T-cell (primary cell): ENCODE measurements at regions not wholly inside any gene's neighbourhood (a gene's known extent, or its start where the extent isn't known, plus 50 kb on each side); places are given as distances from the start of the nearest gene placed in this dataset.

Source experiments
- ATAC-seq, 4 experiments: fragments of 200-7000 bp in 3 of 4; fragments of 150-1000 bp in 1 of 4; cut with Tn5 transposase; replicated peaks in 1 of 4; 1 replicate in 3 of 4; 2 replicates in 1 of 4; pipeline ENCODE4 v1.10.0; 2021; ENCODE audit warnings: moderate library complexity in 3 of 4, mild to moderate bottlenecking in 2 of 4, moderate number of reproducible peaks in 1 of 4
- CTCF ChIA-PET, 2 donors: fragments of 300-600 bp; sonication (Branson Sonifier 250); formaldehyde crosslinking; loops; one replicate each; lab custom pipeline; 2022; ENCODE audit warnings: antibody characterized with exemption in 2 of 2; lab: Charles Lee
- POLR2A ChIA-PET, 2 donors: fragments of 300-600 bp; sonication (Branson Sonifier 250); formaldehyde crosslinking; loops; one replicate each; lab custom pipeline; 2022; ENCODE audit warnings: antibody characterized with exemption in 2 of 2; lab: Charles Lee
- DNase-seq, 35 experiments: peaks; one replicate each; pipeline versions ENCODE4 v3.0.0 to v3.0.0-alpha.2; 2013 to 2023
- H3K27ac ChIP-seq: one replicate; pipeline ENCODE4 v1.5.1; 2013; ENCODE audit warnings: low read length
- H3K27me3 ChIP-seq, 2 experiments: replicated peaks in 1 of 2; 1 replicate in 1 of 2; 2 replicates in 1 of 2; pipeline versions ENCODE4 v1.6.1 to v1.7.0; 2013; ENCODE audit warnings: low read length in 1 of 2, mixed read lengths in 1 of 2; ENCODE audit not compliant: control insufficient read depth in 2 of 2, insufficient read depth in 2 of 2; ENCODE audit errors: extremely low read depth in 1 of 2
- H3K36me3 ChIP-seq, 2 donors: 1 replicate in 1 of 2; 2 replicates in 1 of 2; pipeline versions ENCODE4 v1.6.1 to v1.7.0; 2013; ENCODE audit warnings: low read length in 1 of 2; ENCODE audit not compliant: control insufficient read depth in 2 of 2, insufficient read depth in 1 of 2; ENCODE audit errors: extremely low read depth in 1 of 2
- H3K4me1 ChIP-seq, 2 experiments: 1 replicate in 1 of 2; 2 replicates in 1 of 2; pipeline versions ENCODE4 v1.6.1 to v1.7.0; 2013; ENCODE audit warnings: low read length in 2 of 2, mixed read lengths in 1 of 2; ENCODE audit not compliant: insufficient read depth in 2 of 2, control insufficient read depth in 1 of 2; ENCODE audit errors: extremely low read depth in 1 of 2
- H3K4me3 ChIP-seq, 2 donors: 1 replicate in 1 of 2; 2 replicates in 1 of 2; pipeline versions ENCODE4 v1.5.1 to v1.7.0; 2013; ENCODE audit warnings: mild to moderate bottlenecking in 2 of 2, low read length in 1 of 2, moderate library complexity in 1 of 2; ENCODE audit not compliant: control insufficient read depth in 1 of 2; ENCODE audit errors: extremely low read depth in 1 of 2
- H3K9me3 ChIP-seq: 2 replicates; pipeline ENCODE4 v1.7.0; 2013
- H3K27ac Mint-ChIP-seq, 2 donors: one replicate each; pipeline ENCODE4 v1.8.0; 2020 to 2021; ENCODE audit warnings: mild to moderate bottlenecking in 2 of 2, mixed read lengths in 2 of 2
- H3K27me3 Mint-ChIP-seq, 2 donors: one replicate each; pipeline ENCODE4 v1.8.0; 2021 to 2022; ENCODE audit warnings: mixed read lengths in 2 of 2
- H3K36me3 Mint-ChIP-seq: one replicate; pipeline ENCODE4 v1.8.0; 2021; ENCODE audit warnings: mixed read lengths
- H3K4me1 Mint-ChIP-seq, 3 donors: one replicate each; pipeline ENCODE4 v1.8.0; 2020 to 2022; ENCODE audit warnings: mixed read lengths in 3 of 3, mild to moderate bottlenecking in 1 of 3
- H3K4me3 Mint-ChIP-seq, 3 donors: one replicate each; pipeline ENCODE4 v1.8.0; 2020 to 2022; ENCODE audit warnings: mild to moderate bottlenecking in 3 of 3, mixed read lengths in 3 of 3, moderate library complexity in 3 of 3
- H3K9me3 Mint-ChIP-seq, 3 donors: one replicate each; pipeline ENCODE4 v1.8.0; 2020 to 2022; ENCODE audit warnings: mixed read lengths in 3 of 3
- WGBS: methylation state at CpG from one replicate; pipeline ENCODE4 v1.1.5; 2013; ENCODE audit warnings: missing lambda C conversion rate; ENCODE audit not compliant: insufficient coverage; 5-methylcytosine and 5-hydroxymethylcytosine counted together

DNA sequence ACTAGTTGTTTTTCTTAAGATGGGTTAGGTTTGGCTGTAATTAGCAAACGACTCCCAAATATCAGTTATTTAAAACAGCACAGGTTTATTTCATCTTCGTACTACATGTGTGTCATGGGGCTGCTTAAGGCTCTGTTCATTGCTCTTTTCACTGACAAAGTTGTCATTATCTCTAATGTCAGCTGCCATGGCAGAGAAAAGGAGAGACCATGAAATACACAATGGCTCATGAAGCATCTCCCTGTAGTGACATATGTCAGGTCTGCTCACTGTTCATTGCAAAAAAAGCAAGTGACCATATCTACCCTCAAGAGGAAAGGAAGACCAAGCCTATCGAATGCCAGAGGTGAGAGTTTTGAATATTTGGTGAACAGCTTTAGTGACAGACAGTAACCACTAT lies 52.2 kb upstream of the PCDH7 start:
- WGBS: no CpG with 5 or more reads among the region's 3 CpGs
- no peak overlapping the region for H3K27ac ChIP-seq
- Mint-ChIP-seq H3K4me3 (no peak overlapping the region), H3K27ac (no peak overlapping the region), H3K27me3 (no peaks in the 10 kb centered on the region), H3K36me3 (no peaks in the 10 kb centered on the region), H3K4me1 (no peaks in the 10 kb centered on the region), H3K9me3 (peaks cover 0 to 7% (median 3%) of the 10 kb centered on the region in 3 donors)
- H3K27me3 ChIP-seq: no peaks in the 10 kb centered on the region
- no peak overlapping the region for H3K4me3 ChIP-seq
- ChIA-PET CTCF (no interaction called here), POLR2A (no interaction called here)
- no peaks in the 10 kb centered on the region for H3K9me3 ChIP-seq
- H3K36me3 ChIP-seq: no peaks in the 10 kb centered on the region
- no peak for ATAC-seq
- H3K4me1 ChIP-seq: no peaks in the 10 kb centered on the region
- no peak for DNase-seq

DNA sequence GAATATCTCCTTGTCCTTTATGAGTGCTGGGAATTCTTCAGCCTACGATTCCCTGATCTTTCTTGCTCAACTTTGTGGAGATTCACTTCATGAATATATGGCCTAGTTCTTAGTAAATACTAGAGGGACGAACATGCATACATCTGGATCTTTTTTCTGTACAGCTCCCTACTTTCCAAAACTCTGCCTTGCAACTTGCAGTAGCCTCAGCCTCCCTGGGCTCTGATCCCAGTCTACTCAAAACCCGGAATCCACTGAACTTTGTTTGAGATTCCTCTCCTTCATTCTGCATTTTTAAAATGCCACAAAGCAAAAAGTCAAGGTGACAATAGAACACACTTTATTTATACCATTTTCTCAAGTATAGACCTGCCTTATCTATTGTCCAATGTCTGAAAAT lies 50.0 kb upstream of the PCDH7 start:
- H3K4me3 ChIP-seq: no peak overlapping the region
- H3K27me3 Mint-ChIP-seq: no peaks in the 10 kb centered on the region
- DNase-seq (no peak), ATAC-seq (no peak)
- CTCF ChIA-PET: no interaction called here
- no peaks in the 10 kb centered on the region for H3K9me3 ChIP-seq
- POLR2A ChIA-PET: no interaction called here
- no peak overlapping the region for H3K27ac ChIP-seq
- no peaks in the 10 kb centered on the region for H3K4me1 ChIP-seq
- no peaks in the 10 kb centered on the region for H3K4me1 Mint-ChIP-seq
- H3K27ac Mint-ChIP-seq: no peak overlapping the region
- H3K36me3 Mint-ChIP-seq: no peaks in the 10 kb centered on the region
- H3K9me3 Mint-ChIP-seq: peaks cover 3 to 17% (median 7%) of the 10 kb centered on the region in 3 donors
- WGBS: 86% methylated on average over 1 of the region's 3 CpGs
- H3K27me3 ChIP-seq: no peaks in the 10 kb centered on the region
- H3K36me3 ChIP-seq: no peaks in the 10 kb centered on the region
- H3K4me3 Mint-ChIP-seq: no peak overlapping the region
